ENCODE measurements at regions not wholly inside any gene's neighbourhood (a gene's known extent, or its start where the extent isn't known, plus 50 kb on each side); places are given as distances from the start of the nearest gene placed in this dataset.

DNA sequence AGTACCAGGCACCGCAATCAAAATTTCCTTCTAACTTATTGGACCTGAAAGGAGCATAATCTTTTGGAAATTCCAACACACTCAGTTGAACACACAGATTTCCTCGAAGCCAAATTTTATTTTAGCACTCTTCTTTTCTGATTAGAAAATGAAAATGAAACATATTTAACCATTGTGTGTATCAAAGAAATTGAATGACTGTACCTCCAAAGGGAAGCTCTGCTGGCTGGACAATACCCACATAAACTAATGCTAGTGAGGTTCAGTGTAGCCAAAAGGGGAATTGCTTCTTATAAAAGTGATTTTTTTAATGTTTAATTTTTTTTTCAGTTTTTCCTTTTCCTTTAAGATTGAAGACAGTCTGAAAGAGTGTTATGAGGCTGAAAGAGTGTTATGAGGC lies 239.6 kb upstream of the NREP start:
- Mint-ChIP-seq H3K27me3 (peaks cover 13% of the 10 kb centered on the region), H3K36me3 (ENCODE audit: low read depth) (no peaks in the 10 kb centered on the region), H3K4me3 (no peak overlapping the region), H3K27ac (no peak overlapping the region), H3K9me3 (peaks cover 3% of the 10 kb centered on the region), H3K4me1 (no peaks in the 10 kb centered on the region)
- ChIA-PET CTCF (no interaction called here), POLR2A (no interaction called here)
- DNase-seq, result no peak

GRCh38 chr5:111995701-111996100 lies 238.7 kb upstream of the NREP start:
- ChIA-PET POLR2A (no interaction called here), CTCF (no interaction called here)
- Mint-ChIP-seq H3K9me3 (peaks cover 3% of the 10 kb centered on the region), H3K27ac (no peak overlapping the region), H3K4me1 (no peaks in the 10 kb centered on the region), H3K4me3 (no peak overlapping the region), H3K27me3 (peaks cover 13% of the 10 kb centered on the region), H3K36me3 (ENCODE audit: low read depth) (no peaks in the 10 kb centered on the region)
- no peak for DNase-seq

DNA sequence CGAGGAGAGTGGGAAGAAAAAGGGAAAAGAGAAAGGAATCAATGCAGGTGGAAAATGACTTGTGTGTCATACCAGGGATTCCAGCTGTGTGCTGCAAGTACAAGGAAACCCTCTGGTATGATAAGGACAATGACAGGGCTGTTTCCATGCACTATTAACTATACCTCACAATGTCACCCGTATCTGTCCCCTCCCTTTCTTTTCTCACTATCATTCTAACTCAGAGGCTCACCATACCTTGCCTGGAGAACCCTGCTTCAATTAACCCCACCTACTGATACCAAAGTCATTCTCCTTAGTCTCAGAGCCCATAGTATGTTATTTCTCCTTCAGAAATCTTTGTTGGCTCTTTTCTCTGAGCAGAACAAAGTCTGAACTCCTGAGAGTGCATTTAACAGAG lies 236.2 kb upstream of the NREP start:
- no peak for DNase-seq
- Mint-ChIP-seq H3K27ac (no peak overlapping the region), H3K4me3 (no peak overlapping the region), H3K36me3 (ENCODE audit: low read depth) (no peaks in the 10 kb centered on the region), H3K27me3 (peaks cover 3% of the 10 kb centered on the region), H3K4me1 (no peaks in the 10 kb centered on the region), H3K9me3 (peaks cover 8% of the 10 kb centered on the region)
- ChIA-PET CTCF (no interaction called here), POLR2A (no interaction called here)

- DNase-seq, result no peak
- Mint-ChIP-seq H3K27ac (no peak overlapping the region), H3K27me3 (no peaks in the 10 kb centered on the region), H3K4me1 (no peaks in the 10 kb centered on the region), H3K9me3 (no peaks in the 10 kb centered on the region), H3K4me3 (no peak overlapping the region), H3K36me3 (ENCODE audit: low read depth) (no peaks in the 10 kb centered on the region)
- POLR2A ChIA-PET, result no interaction called here
- CTCF ChIA-PET, result no interaction called here
Measured at GRCh38 chr5:111984044-111984443, 227.1 kb upstream of the NREP start.

DNA sequence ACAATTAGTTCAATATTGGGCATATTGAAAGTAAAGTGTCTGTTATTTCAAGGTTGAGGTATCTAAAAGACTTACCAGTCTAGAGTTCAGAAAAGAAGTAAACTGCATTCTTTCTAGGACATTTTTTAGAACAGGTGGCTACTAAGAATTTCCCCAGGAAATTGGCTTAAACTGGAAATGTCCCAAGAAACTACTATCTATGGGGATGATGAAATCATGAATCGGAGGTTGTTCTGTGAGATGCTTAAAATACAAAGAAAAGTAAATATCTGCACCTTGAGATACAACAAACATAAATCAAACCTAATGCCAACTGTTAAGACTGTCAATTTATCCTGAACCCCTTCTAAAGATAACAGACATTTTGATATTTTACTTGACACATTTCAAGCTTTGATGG lies 226.5 kb upstream of the NREP start:
- CTCF ChIA-PET, result no interaction called here
- no peaks in the 10 kb centered on the region for H3K27me3 Mint-ChIP-seq

DNA sequence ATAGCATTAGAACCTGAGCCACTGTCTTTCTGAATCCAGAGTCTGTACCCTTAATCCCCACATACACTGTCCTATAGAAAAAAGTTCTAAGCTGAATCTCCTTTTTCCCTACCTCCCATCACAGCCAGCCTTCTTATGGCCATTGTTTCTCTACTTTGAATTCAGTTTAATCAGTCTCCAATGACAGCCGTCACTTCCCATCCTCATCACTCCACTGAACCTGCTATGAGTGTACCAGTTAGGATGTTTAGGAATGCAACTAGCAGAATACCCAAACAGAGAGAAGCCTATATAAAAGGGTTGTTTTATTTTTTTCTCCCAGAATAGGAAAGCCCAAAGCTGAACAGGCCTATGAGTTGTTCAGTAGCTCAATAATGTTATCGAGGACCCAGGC lies 220.4 kb upstream of the NREP start:
- no peak for DNase-seq
- Mint-ChIP-seq H3K4me1 (no peaks in the 10 kb centered on the region), H3K36me3 (ENCODE audit: low read depth) (no peaks in the 10 kb centered on the region), H3K27ac (no peak overlapping the region), H3K4me3 (no peak overlapping the region), H3K9me3 (no peaks in the 10 kb centered on the region), H3K27me3 (peaks cover 8% of the 10 kb centered on the region)
- ChIA-PET CTCF (no interaction called here), POLR2A (no interaction called here)

More for the DNA sequence above, 226.5 kb upstream of the NREP start:
- Mint-ChIP-seq H3K4me3 (no peak overlapping the region), H3K27ac (no peak overlapping the region), H3K9me3 (no peaks in the 10 kb centered on the region), H3K36me3 (ENCODE audit: low read depth) (no peaks in the 10 kb centered on the region), H3K4me1 (no peaks in the 10 kb centered on the region)
- POLR2A ChIA-PET, result no interaction called here
- no peak for DNase-seq

- POLR2A ChIA-PET, result no interaction called here
- DNase-seq, result no peak
- no peaks in the 10 kb centered on the region for H3K4me1 Mint-ChIP-seq
- H3K9me3 Mint-ChIP-seq, result no peaks in the 10 kb centered on the region
- H3K27me3 Mint-ChIP-seq, result peaks cover 8% of the 10 kb centered on the region
- no peak overlapping the region for H3K27ac Mint-ChIP-seq
- H3K36me3 Mint-ChIP-seq (ENCODE audit: low read depth), result no peaks in the 10 kb centered on the region
- CTCF ChIA-PET, result no interaction called here
- no peak overlapping the region for H3K4me3 Mint-ChIP-seq
Measured at GRCh38 chr5:111976705-111977435, 219.9 kb upstream of the NREP start.

- POLR2A ChIA-PET, result no interaction called here
- H3K4me1 Mint-ChIP-seq, result no peaks in the 10 kb centered on the region
- CTCF ChIA-PET, result no interaction called here
- H3K9me3 Mint-ChIP-seq, result no peaks in the 10 kb centered on the region
- no peaks in the 10 kb centered on the region for H3K36me3 Mint-ChIP-seq (ENCODE audit: low read depth)
- no peak for DNase-seq
- peaks cover 8% of the 10 kb centered on the region for H3K27me3 Mint-ChIP-seq
- no peak overlapping the region for H3K27ac Mint-ChIP-seq
- H3K4me3 Mint-ChIP-seq, result no peak overlapping the region
Measured at GRCh38 chr5:111975133-111975532, 218.1 kb upstream of the NREP start.

GRCh38 chr5:111973961-111974360 lies 217.0 kb upstream of the NREP start:
- Mint-ChIP-seq H3K27ac (no peak overlapping the region), H3K36me3 (ENCODE audit: low read depth) (no peaks in the 10 kb centered on the region), H3K4me3 (no peak overlapping the region), H3K4me1 (no peaks in the 10 kb centered on the region), H3K27me3 (peaks cover 11% of the 10 kb centered on the region), H3K9me3 (no peaks in the 10 kb centered on the region)
- POLR2A ChIA-PET, result no interaction called here
- DNase-seq, result no peak
- CTCF ChIA-PET, result no interaction called here

DNA sequence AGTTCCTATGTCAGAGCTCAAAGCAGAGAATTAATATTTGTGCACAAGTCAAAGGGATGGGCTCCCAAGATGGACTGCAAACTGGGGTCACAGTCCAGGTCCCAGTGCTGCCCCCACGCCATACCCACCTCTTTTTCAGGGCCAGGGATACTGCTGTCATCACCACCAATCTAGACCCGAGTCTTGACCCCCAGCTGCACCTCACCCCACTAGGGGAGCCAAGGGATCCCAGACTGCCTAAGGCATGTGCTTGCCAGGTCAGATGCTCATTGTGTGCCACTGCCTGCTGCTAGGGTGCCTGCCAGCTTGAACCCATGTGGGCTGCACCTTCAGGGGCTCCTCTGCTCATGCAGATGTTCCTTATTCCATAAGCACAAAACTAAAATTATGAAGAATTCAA lies 215.6 kb upstream of the NREP start:
- no peak overlapping the region for H3K4me3 Mint-ChIP-seq
- H3K36me3 Mint-ChIP-seq (ENCODE audit: low read depth), result no peaks in the 10 kb centered on the region
- no peak for DNase-seq
- H3K27ac Mint-ChIP-seq, result no peak overlapping the region
- ChIA-PET POLR2A (no interaction called here), CTCF (no interaction called here)
- H3K4me1 Mint-ChIP-seq, result no peaks in the 10 kb centered on the region
- H3K9me3 Mint-ChIP-seq, result no peaks in the 10 kb centered on the region
- H3K27me3 Mint-ChIP-seq, result peaks cover 15% of the 10 kb centered on the region

DNA sequence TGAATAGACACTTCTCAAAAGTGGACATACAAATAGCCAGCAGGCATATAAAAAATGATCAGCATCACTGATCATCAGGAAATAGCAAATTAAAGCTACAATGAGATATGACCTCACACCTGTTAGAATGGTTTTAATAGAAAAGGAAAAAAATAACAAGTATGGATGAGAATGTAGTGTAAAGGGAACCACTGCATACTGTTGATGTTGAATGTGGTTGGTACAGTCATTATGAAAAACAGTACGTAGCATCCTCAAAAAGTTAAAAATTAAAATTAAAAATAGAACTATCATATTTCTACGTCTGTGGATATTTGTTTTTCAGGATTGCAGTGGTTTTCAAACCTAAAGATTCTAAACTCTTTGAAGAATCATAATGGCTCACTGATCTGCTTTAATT lies 215.1 kb upstream of the NREP start:
- peaks cover 15% of the 10 kb centered on the region for H3K27me3 Mint-ChIP-seq
- H3K9me3 Mint-ChIP-seq, result no peaks in the 10 kb centered on the region
- no peaks in the 10 kb centered on the region for H3K4me1 Mint-ChIP-seq
- no peak overlapping the region for H3K4me3 Mint-ChIP-seq
- H3K27ac Mint-ChIP-seq, result no peak overlapping the region
- no peaks in the 10 kb centered on the region for H3K36me3 Mint-ChIP-seq (ENCODE audit: low read depth)
- no peak for DNase-seq
- ChIA-PET CTCF (no interaction called here), POLR2A (no interaction called here)

GRCh38 chr5:111968459-111968858 lies 211.5 kb upstream of the NREP start:
- no peaks in the 10 kb centered on the region for H3K36me3 Mint-ChIP-seq (ENCODE audit: low read depth)
- DNase-seq, result no peak
- no peak overlapping the region for H3K4me3 Mint-ChIP-seq
- no peaks in the 10 kb centered on the region for H3K9me3 Mint-ChIP-seq
- peaks cover 10% of the 10 kb centered on the region for H3K27me3 Mint-ChIP-seq
- H3K27ac Mint-ChIP-seq, result no peak overlapping the region
- H3K4me1 Mint-ChIP-seq, result no peaks in the 10 kb centered on the region
- CTCF ChIA-PET, result no interaction called here
- POLR2A ChIA-PET, result no interaction called here

GRCh38 chr5:111967463-111967862 lies 210.5 kb upstream of the NREP start:
- Mint-ChIP-seq H3K9me3 (no peaks in the 10 kb centered on the region), H3K36me3 (ENCODE audit: low read depth) (no peaks in the 10 kb centered on the region), H3K27me3 (peaks cover 10% of the 10 kb centered on the region), H3K4me1 (no peaks in the 10 kb centered on the region), H3K4me3 (no peak overlapping the region), H3K27ac (no peak overlapping the region)
- POLR2A ChIA-PET, result no interaction called here
- CTCF ChIA-PET, result no interaction called here
- no peak for DNase-seq

GRCh38 chr5:111966290-111966689 lies 209.3 kb upstream of the NREP start:
- H3K4me3 Mint-ChIP-seq, result no peak overlapping the region
- DNase-seq, result no peak
- ChIA-PET POLR2A (no interaction called here), CTCF (no interaction called here)
- no peaks in the 10 kb centered on the region for H3K4me1 Mint-ChIP-seq
- H3K36me3 Mint-ChIP-seq (ENCODE audit: low read depth), result no peaks in the 10 kb centered on the region
- peaks cover 10% of the 10 kb centered on the region for H3K27me3 Mint-ChIP-seq
- H3K27ac Mint-ChIP-seq, result no peak overlapping the region
- no peaks in the 10 kb centered on the region for H3K9me3 Mint-ChIP-seq
